ENCODE measurements at regions not wholly inside any gene's neighbourhood (a gene's known extent, or its start where the extent isn't known, plus 50 kb on each side); places are given as distances from the start of the nearest gene placed in this dataset.

DNA sequence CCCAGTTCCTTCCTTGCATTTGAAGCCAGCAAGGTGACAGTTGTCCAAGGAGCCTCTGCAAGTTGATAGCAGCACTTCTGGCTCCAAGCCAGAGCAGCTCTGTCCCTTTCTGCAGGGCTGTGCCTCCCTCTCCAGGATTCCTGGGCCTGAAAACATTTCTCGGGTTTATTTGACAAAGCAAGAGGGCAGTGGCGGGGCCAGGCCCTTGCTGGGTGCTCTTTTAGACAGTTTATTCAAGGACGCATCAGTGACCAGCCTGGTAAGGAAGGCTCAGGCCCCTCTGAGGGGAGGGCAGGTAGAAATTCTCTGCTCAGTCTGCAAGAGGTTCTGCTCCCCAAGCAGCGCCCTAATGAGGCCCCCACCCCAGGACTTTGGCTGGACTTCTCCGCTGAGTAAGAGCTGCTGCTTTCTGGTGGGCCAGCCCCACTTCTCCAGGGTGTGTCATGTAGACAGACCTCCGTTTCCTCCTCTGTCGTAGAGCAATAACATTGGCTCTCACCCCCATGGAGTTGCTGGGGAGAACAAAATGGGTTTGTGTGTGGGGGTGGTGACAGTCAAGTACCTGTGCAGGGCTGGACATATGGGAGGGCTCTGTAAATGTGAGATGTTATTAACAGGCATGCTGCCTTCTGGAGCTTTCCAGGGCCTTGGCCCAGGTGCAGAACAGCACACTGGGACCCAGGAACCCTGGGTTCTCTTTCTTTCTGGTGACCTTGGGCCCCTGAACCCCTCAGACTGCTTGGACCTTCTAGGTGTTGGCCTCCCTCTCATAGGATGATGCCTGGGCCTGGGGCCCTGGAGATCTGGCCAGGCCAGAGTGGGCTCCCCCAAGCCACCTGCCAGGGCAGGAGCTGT lies 146.2 kb upstream of the TLE3 start:
- TF ChIP-seq, protein P1, sequence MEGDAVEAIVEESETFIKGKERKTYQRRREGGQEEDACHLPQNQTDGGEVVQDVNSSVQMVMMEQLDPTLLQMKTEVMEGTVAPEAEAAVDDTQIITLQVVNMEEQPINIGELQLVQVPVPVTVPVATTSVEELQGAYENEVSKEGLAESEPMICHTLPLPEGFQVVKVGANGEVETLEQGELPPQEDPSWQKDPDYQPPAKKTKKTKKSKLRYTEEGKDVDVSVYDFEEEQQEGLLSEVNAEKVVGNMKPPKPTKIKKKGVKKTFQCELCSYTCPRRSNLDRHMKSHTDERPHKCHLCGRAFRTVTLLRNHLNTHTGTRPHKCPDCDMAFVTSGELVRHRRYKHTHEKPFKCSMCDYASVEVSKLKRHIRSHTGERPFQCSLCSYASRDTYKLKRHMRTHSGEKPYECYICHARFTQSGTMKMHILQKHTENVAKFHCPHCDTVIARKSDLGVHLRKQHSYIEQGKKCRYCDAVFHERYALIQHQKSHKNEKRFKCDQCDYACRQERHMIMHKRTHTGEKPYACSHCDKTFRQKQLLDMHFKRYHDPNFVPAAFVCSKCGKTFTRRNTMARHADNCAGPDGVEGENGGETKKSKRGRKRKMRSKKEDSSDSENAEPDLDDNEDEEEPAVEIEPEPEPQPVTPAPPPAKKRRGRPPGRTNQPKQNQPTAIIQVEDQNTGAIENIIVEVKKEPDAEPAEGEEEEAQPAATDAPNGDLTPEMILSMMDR (IDR thresholded peaks at IDR 0.05 in 2 of 3, conservative IDR thresholded peaks at IDR 0.05 in 1 of 3; ENCODE audit: control insufficient read depth in 2 of 3, extremely low read depth in 1 of 3, insufficient read depth in 1 of 3, low read depth in 3 of 3, low read length in 3 of 3), result no peak
- TF ChIP-seq RAD51 (IDR thresholded peaks at IDR 0.05) (no peak), NRF1 (conservative IDR thresholded peaks at IDR 0.05; ENCODE audit: low read depth, low read length) (no peak), POLR2A (IDR thresholded peaks at IDR 0.05; ENCODE audit: low read depth, low read length) (no peak), TCF12 (IDR thresholded peaks at IDR 0.05; ENCODE audit: low read depth, low read length) (no peak)
